GM12892 (cell line): ENCODE measurements at regions not wholly inside any gene's neighbourhood (a gene's known extent, or its start where the extent isn't known, plus 50 kb on each side); places are given as distances from the start of the nearest gene placed in this dataset.

ENCODE experiments used
- DNase-seq: peaks from one replicate; pipeline ENCODE4 v3.0.0; 2011; ENCODE audit not compliant: insufficient read length
- FAIRE-seq: peaks from 2 replicates; lab custom pipeline; 2011; peaks lifted over from hg19 to GRCh38; lab: Jason Lieb, UNC
- POLR2A ChIP-seq: IDR thresholded peaks from 2 replicates; pipeline ENCODE4 v1.6.1; 2011; ENCODE audit warnings: low read depth, low read length, control low read depth
- POLR2AphosphoS5 ChIP-seq: IDR thresholded peaks from 2 replicates; pipeline ENCODE4 v1.6.1; 2011; ENCODE audit warnings: low read depth, low read length, control low read depth
- TAF1 ChIP-seq: IDR thresholded peaks from 2 replicates; pipeline ENCODE4 v1.6.1; 2011; ENCODE audit warnings: low read depth, mild to moderate bottlenecking, control low read depth, low read length, borderline replicate concordance

GRCh38 chr6:144739873-144740272, 454.7 kb downstream of the UTRN start:
- TF ChIP-seq TAF1 (no peak), POLR2A (no peak), POLR2AphosphoS5 (no peak)
- DNase-seq: no peak
- no peak for FAIRE-seq

- FAIRE-seq (no peak), DNase-seq (no peak)
- no peak for TF ChIP-seq POLR2A
- TF ChIP-seq TAF1: no peak
- TF ChIP-seq POLR2AphosphoS5: no peak
Measured at GRCh38 chr6:144741659-144742058, 456.5 kb downstream of the UTRN start.

- DNase-seq (no peak), FAIRE-seq (no peak)
- TF ChIP-seq POLR2A: no peak
- TF ChIP-seq POLR2AphosphoS5: no peak
- TF ChIP-seq TAF1: no peak
Measured at GRCh38 chr6:144742779-144743178, 457.6 kb downstream of the UTRN start.

GRCh38 chr6:144744720-144745119, 459.6 kb downstream of the UTRN start:
- DNase-seq: no peak
- FAIRE-seq: no peak
- TF ChIP-seq TAF1 (no peak), POLR2A (no peak), POLR2AphosphoS5 (no peak)

- DNase-seq (no peak), FAIRE-seq (no peak)
Measured at GRCh38 chr6:144745439-144745838, 460.3 kb downstream of the UTRN start.

GRCh38 chr6:144746902-144747469, 461.9 kb downstream of the UTRN start:
- DNase-seq: no peak
- TF ChIP-seq TAF1: no peak
- no peak for TF ChIP-seq POLR2AphosphoS5
- no peak for TF ChIP-seq POLR2A
- FAIRE-seq: peak; percentile 9

More at GRCh38 chr6:144745439-144745838, 460.3 kb downstream of the UTRN start:
- TF ChIP-seq POLR2AphosphoS5 (no peak), TAF1 (no peak), POLR2A (no peak)

- no peak for FAIRE-seq
- TF ChIP-seq POLR2A (no peak), POLR2AphosphoS5 (no peak), TAF1 (no peak)
- no peak for DNase-seq
Measured at GRCh38 chr6:144749263-144749662, 464.1 kb downstream of the UTRN start.

GRCh38 chr6:144753023-144753705, 468.0 kb downstream of the UTRN start:
- FAIRE-seq (peak; percentile 67), DNase-seq (no peak)
- no peak for TF ChIP-seq TAF1
- TF ChIP-seq POLR2AphosphoS5: no peak
- TF ChIP-seq POLR2A: no peak

GRCh38 chr6:144756469-144756868, 471.3 kb downstream of the UTRN start:
- no peak for TF ChIP-seq POLR2A
- no peak for TF ChIP-seq POLR2AphosphoS5
- no peak for TF ChIP-seq TAF1
- DNase-seq: no peak
- FAIRE-seq: peak; percentile 50

- no peak for TF ChIP-seq TAF1
- FAIRE-seq: no peak
- DNase-seq: no peak
Measured at GRCh38 chr6:144757299-144757698, 472.2 kb downstream of the UTRN start.

GRCh38 chr6:144757730-144758129, 472.6 kb downstream of the UTRN start:
- DNase-seq (no peak), FAIRE-seq (no peak)
- TF ChIP-seq POLR2A: no peak
- TF ChIP-seq TAF1: no peak
- TF ChIP-seq POLR2AphosphoS5: no peak

- TF ChIP-seq TAF1 (no peak), POLR2AphosphoS5 (no peak), POLR2A (no peak)
- no peak for FAIRE-seq
- no peak for DNase-seq
Measured at GRCh38 chr6:144758602-144759001, 473.5 kb downstream of the UTRN start.

GRCh38 chr6:144762469-144762868, 477.3 kb downstream of the UTRN start:
- DNase-seq (no peak), FAIRE-seq (peak; percentile 51)
- TF ChIP-seq POLR2AphosphoS5 (no peak), POLR2A (no peak), TAF1 (no peak)
